GM12875 (cell line): ENCODE measurements at regions not wholly inside any gene's neighbourhood (a gene's known extent, or its start where the extent isn't known, plus 50 kb on each side); places are given as distances from the start of the nearest gene placed in this dataset.

Experiments used
- H3K4me3 ChIP-seq: one replicate; pipeline ENCODE4 v1.5.1; 2011; ENCODE audit warnings: low read depth, low read length, control low read depth
- CTCF ChIP-seq: IDR thresholded peaks from 2 replicates; pipeline ENCODE4 v1.5.1; 2011; ENCODE audit warnings: low read depth, mild to moderate bottlenecking, control low read depth, inconsistent platforms, low read length, moderate library complexity, borderline replicate concordance; ENCODE audit not compliant: insufficient read depth

GRCh38 chr10:3712707-3713106 lies 72.3 kb downstream of the KLF6 start:
- H3K4me3 ChIP-seq = no peak overlapping the region
- TF ChIP-seq CTCF = no peak

GRCh38 chr10:3711918-3712317 lies 73.1 kb downstream of the KLF6 start:
- no peak for TF ChIP-seq CTCF
- no peak overlapping the region for H3K4me3 ChIP-seq

- H3K4me3 ChIP-seq = no peak overlapping the region
- TF ChIP-seq CTCF = no peak
These were observed 74.2 kb downstream of the KLF6 start for GRCh38 chr10:3710764-3711163.

GRCh38 chr10:3709456-3710060 lies 75.5 kb downstream of the KLF6 start:
- no peak overlapping the region for H3K4me3 ChIP-seq
- TF ChIP-seq CTCF = no peak

- no peak overlapping the region for H3K4me3 ChIP-seq
- no peak for TF ChIP-seq CTCF
These were observed 76.2 kb downstream of the KLF6 start for GRCh38 chr10:3708852-3709251.

GRCh38 chr10:3704565-3705325 lies 80.3 kb downstream of the KLF6 start:
- no peak overlapping the region for H3K4me3 ChIP-seq
- no peak for TF ChIP-seq CTCF

- no peak for TF ChIP-seq CTCF
- no peak overlapping the region for H3K4me3 ChIP-seq
These were observed 82.4 kb downstream of the KLF6 start for GRCh38 chr10:3702569-3702968.
